ENCODE measurements at regions not wholly inside any gene's neighbourhood (a gene's known extent, or its start where the extent isn't known, plus 50 kb on each side); places are given as distances from the start of the nearest gene placed in this dataset.

DNA sequence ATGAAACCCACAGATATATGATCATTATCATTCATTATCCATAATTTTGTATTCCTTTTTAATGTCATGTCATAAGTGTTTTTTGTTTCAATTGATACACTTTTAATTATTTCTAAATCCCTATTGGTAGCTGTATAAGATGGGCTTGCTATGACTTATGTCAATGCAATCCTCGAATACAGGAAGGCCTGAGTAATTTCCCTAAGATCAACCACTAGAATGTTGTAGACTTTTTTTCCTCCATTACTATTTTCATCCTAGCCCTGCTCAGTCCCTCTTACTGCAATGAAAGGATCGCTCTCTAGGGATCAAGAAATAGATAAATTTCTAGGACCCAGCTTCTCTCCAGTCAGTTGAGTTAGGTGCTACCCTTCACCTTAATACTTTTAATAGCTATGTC lies 186.3 kb downstream of the KCNE4 start:
- ChIA-PET CTCF (ENCODE audit: partially characterized antibody) (interaction anchor here (1.1 kb wide), 1 partner anchor 9 kb away, joined by 3 read pairs; no protein-coding TSS in a partner anchor), POLR2A (ENCODE audit: partially characterized antibody) (interaction anchor here (0.7 kb wide), 1 partner anchor 17 kb away, joined by 3 read pairs; no protein-coding TSS in a partner anchor)
- Histone ChIP-seq H4K91ac (replicated peaks; ENCODE audit: insufficient read length, low read length) (no peak overlapping the region), H2BK5ac (ENCODE audit: low read depth, low read length) (no peak overlapping the region), H3K4me1 (replicated peaks in 1 of 4; ENCODE audit: control insufficient read depth in 3 of 4, insufficient read depth in 4 of 4, low read length in 3 of 4) (no peaks in the 10 kb centered on the region), H3K23ac (ENCODE audit: insufficient read length) (no peak overlapping the region), H4K5ac (ENCODE audit: insufficient read length, low read depth, low read length) (no peak overlapping the region), H3K36me3 (ENCODE audit: control insufficient read depth in 2 of 4, insufficient read depth in 4 of 4, low read length in 3 of 4) (no peaks in the 10 kb centered on the region), H4K8ac (ENCODE audit: extremely low read depth, insufficient read depth, low read length) (no peak overlapping the region), H3K9ac (replicated peaks in 1 of 4; ENCODE audit: extremely low read depth in 1 of 4, low read depth in 3 of 4, low read length in 3 of 4) (no peak overlapping the region), H3K23me2 (ENCODE audit: low read depth, low read length) (no peaks in the 10 kb centered on the region), H2BK12ac (ENCODE audit: low read depth, low read length) (no peak overlapping the region), H2BK120ac (replicated peaks; ENCODE audit: low read depth, low read length) (no peak overlapping the region), H3K4me2 (ENCODE audit: insufficient read depth in 1 of 2, low read depth in 2 of 2, low read length in 2 of 2) (no peak overlapping the region), H3K79me1 (ENCODE audit: low read depth, low read length) (no peaks in the 10 kb centered on the region), H3K4ac (replicated peaks; ENCODE audit: insufficient read length, low read depth, low read length) (no peak overlapping the region), H3K14ac (ENCODE audit: insufficient read length) (no peak overlapping the region), H3K79me2 (ENCODE audit: control insufficient read depth in 1 of 2, insufficient read depth in 2 of 2, low read length in 2 of 2) (no peaks in the 10 kb centered on the region), H2BK20ac (ENCODE audit: low read length) (no peak overlapping the region), H4K20me1 (replicated peaks in 1 of 2; ENCODE audit: control insufficient read depth in 1 of 2, insufficient read depth in 2 of 2, low read length in 2 of 2) (no peaks in the 10 kb centered on the region), H3K56ac (replicated peaks; ENCODE audit: insufficient read length, low read depth, low read length) (no peak overlapping the region), H2AFZ (ENCODE audit: low read length) (no peak overlapping the region), H2BK15ac (ENCODE audit: low read length) (no peak overlapping the region), H2AK5ac (ENCODE audit: low read depth, low read length) (no peak overlapping the region), H3K9me3 (ENCODE audit: insufficient read depth in 2 of 2, low read depth in 1 of 2, low read length in 1 of 2) (no peaks in the 10 kb centered on the region), H3K4me3 (ENCODE audit: extremely low read depth in 1 of 4, insufficient read depth in 2 of 4, low read depth in 3 of 4, low read length in 4 of 4) (no peak overlapping the region), H3K27ac (ENCODE audit: low read depth, low read length) (no peak overlapping the region), H3K27me3 (replicated peaks in 1 of 4; ENCODE audit: control insufficient read depth in 3 of 4, extremely low read depth in 1 of 4, insufficient read depth in 3 of 4, low read length in 3 of 4) (no peaks in the 10 kb centered on the region), H3K18ac (ENCODE audit: extremely low read depth, low read length) (no peak overlapping the region)
- WGBS, 2 experiments (ENCODE audit: extremely low coverage in 1 of 2, insufficient coverage in 1 of 2, insufficient read length in 1 of 2, insufficient replicate concordance in 2 of 2, low coverage in 1 of 2, low lambda C conversion rate in 2 of 2, missing lambda C conversion rate in 1 of 2), result 89% methylated on average over 2 of the region's 2 CpGs; no CpG with 5 or more reads in 1 of the 2 experiments
- TF ChIP-seq KDM5A (IDR thresholded peaks at IDR 0.05; ENCODE audit: low read length) (no peak), RXRA (IDR thresholded peaks at IDR 0.05; ENCODE audit: insufficient read depth, low read depth, low read length) (no peak), ZNF274 (IDR thresholded peaks at IDR 0.05; ENCODE audit: borderline replicate concordance, extremely low read depth, low read length) (no peak), HDAC6 (IDR thresholded peaks at IDR 0.05; ENCODE audit: low read depth, low read length) (no peak), GTF2F1 (IDR thresholded peaks at IDR 0.05; ENCODE audit: borderline replicate concordance, low read depth, low read length) (no peak), NRF1 (IDR thresholded peaks at IDR 0.05; ENCODE audit: low read depth, low read length) (no peak), TEAD4 (IDR thresholded peaks at IDR 0.05; ENCODE audit: low read depth, low read length) (no peak), SIRT6 (IDR thresholded peaks at IDR 0.05; ENCODE audit: low read length) (no peak), SP1 (IDR thresholded peaks at IDR 0.05; ENCODE audit: low read depth, low read length) (no peak), KDM4A (IDR thresholded peaks at IDR 0.05; ENCODE audit: low read depth, low read length, severe bottlenecking) (no peak)
- TF ChIP-seq, protein P1, sequence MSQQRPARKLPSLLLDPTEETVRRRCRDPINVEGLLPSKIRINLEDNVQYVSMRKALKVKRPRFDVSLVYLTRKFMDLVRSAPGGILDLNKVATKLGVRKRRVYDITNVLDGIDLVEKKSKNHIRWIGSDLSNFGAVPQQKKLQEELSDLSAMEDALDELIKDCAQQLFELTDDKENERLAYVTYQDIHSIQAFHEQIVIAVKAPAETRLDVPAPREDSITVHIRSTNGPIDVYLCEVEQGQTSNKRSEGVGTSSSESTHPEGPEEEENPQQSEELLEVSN (IDR thresholded peaks at IDR 0.05), result no peak
- TF ChIP-seq, protein P2, sequence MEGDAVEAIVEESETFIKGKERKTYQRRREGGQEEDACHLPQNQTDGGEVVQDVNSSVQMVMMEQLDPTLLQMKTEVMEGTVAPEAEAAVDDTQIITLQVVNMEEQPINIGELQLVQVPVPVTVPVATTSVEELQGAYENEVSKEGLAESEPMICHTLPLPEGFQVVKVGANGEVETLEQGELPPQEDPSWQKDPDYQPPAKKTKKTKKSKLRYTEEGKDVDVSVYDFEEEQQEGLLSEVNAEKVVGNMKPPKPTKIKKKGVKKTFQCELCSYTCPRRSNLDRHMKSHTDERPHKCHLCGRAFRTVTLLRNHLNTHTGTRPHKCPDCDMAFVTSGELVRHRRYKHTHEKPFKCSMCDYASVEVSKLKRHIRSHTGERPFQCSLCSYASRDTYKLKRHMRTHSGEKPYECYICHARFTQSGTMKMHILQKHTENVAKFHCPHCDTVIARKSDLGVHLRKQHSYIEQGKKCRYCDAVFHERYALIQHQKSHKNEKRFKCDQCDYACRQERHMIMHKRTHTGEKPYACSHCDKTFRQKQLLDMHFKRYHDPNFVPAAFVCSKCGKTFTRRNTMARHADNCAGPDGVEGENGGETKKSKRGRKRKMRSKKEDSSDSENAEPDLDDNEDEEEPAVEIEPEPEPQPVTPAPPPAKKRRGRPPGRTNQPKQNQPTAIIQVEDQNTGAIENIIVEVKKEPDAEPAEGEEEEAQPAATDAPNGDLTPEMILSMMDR (IDR thresholded peaks at IDR 0.05; ENCODE audit: control extremely low read depth in 1 of 3, insufficient read depth in 1 of 3, low read depth in 1 of 3, low read length in 3 of 3), result no peak
- no peak for FAIRE-seq
- no peak for DNase-seq (ENCODE audit: low read depth in 1 of 2, low spot score in 2 of 2)

All from H1 (cell line).